ENCODE measurements at regions not wholly inside any gene's neighbourhood (a gene's known extent, or its start where the extent isn't known, plus 50 kb on each side); places are given as distances from the start of the nearest gene placed in this dataset.

DNA sequence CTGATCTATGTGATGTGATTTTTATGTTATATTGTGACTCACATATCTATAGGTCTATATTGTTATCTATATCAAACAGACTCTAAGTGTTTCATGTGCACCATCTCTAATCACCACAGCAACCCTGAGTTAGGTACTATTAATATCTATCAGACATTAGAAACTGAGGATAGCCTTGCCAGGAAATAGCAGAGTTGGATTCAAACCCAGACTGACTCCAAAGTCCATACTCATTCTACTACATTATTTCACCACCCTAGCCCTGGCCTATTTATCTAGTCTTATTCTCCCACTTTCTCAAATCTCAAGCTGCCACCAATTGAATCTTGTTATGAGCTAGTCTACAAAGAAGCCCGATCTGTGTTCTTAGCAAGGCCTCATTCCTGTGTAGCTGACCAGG, 65.4 kb upstream of the GNAO1 start:
- H2AFZ ChIP-seq (ENCODE audit: low read length), result no peak overlapping the region
- no peaks in the 10 kb centered on the region for H3K36me3 ChIP-seq (ENCODE audit: insufficient read depth, low read length)

DNA sequence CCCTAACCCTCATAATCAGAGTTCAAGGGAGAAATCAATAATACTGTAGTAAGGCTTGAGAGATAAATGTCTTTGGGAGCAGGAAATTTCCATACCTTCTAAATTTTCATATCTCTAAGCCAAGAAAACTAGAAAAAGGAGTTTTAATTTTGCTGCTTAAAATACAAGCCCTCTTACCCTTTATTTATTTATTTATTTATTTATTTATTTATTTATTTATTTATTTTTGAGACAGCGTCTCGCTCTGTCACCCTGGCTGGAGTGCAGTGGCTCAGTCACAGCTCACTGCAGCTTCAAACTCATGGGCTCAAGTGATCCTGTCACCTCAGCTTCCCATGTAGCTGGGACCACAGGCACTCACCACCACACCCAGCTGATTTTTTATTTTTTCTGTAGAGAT, 69.0 kb upstream of the GNAO1 start:
- Histone ChIP-seq H3K27ac (ENCODE audit: low read depth, low read length) (no peak overlapping the region), H3K9me3 (ENCODE audit: low read depth, low read length) (no peaks in the 10 kb centered on the region), H3K4me2 (ENCODE audit: insufficient read depth, low read length) (no peak overlapping the region), H3K4me3 (ENCODE audit: insufficient read depth, low read length) (no peak overlapping the region), H4K20me1 (ENCODE audit: insufficient read depth, low read length) (no peaks in the 10 kb centered on the region), H3K36me3 (ENCODE audit: insufficient read depth, low read length) (no peaks in the 10 kb centered on the region), H2AFZ (ENCODE audit: low read length) (no peak overlapping the region), H3K27me3 (ENCODE audit: insufficient read depth, low read length) (no peaks in the 10 kb centered on the region), H3K4me1 (ENCODE audit: insufficient read depth, low read length) (no peaks in the 10 kb centered on the region), H3K79me2 (ENCODE audit: insufficient read depth, low read length) (no peaks in the 10 kb centered on the region)
- TF ChIP-seq, protein P1, sequence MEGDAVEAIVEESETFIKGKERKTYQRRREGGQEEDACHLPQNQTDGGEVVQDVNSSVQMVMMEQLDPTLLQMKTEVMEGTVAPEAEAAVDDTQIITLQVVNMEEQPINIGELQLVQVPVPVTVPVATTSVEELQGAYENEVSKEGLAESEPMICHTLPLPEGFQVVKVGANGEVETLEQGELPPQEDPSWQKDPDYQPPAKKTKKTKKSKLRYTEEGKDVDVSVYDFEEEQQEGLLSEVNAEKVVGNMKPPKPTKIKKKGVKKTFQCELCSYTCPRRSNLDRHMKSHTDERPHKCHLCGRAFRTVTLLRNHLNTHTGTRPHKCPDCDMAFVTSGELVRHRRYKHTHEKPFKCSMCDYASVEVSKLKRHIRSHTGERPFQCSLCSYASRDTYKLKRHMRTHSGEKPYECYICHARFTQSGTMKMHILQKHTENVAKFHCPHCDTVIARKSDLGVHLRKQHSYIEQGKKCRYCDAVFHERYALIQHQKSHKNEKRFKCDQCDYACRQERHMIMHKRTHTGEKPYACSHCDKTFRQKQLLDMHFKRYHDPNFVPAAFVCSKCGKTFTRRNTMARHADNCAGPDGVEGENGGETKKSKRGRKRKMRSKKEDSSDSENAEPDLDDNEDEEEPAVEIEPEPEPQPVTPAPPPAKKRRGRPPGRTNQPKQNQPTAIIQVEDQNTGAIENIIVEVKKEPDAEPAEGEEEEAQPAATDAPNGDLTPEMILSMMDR (IDR thresholded peaks at IDR 0.05; ENCODE audit: extremely low read depth, low read depth, low read length), result no peak
- no peak for DNase-seq (ENCODE audit: insufficient read length, low spot score, missing footprints)

More for the DNA sequence above, 65.4 kb upstream of the GNAO1 start:
- no peak overlapping the region for H3K4me3 ChIP-seq (ENCODE audit: insufficient read depth, low read length)
- no peaks in the 10 kb centered on the region for H4K20me1 ChIP-seq (ENCODE audit: insufficient read depth, low read length)
- no peak overlapping the region for H3K4me2 ChIP-seq (ENCODE audit: insufficient read depth, low read length)
- TF ChIP-seq, protein P1 (IDR thresholded peaks at IDR 0.05; ENCODE audit: extremely low read depth, low read depth, low read length), result no peak
- H3K27ac ChIP-seq (ENCODE audit: low read depth, low read length), result no peak overlapping the region
- no peaks in the 10 kb centered on the region for H3K27me3 ChIP-seq (ENCODE audit: insufficient read depth, low read length)
- DNase-seq (ENCODE audit: insufficient read length, low spot score, missing footprints), result no peak
- no peaks in the 10 kb centered on the region for H3K9me3 ChIP-seq (ENCODE audit: low read depth, low read length)
- H3K4me1 ChIP-seq (ENCODE audit: insufficient read depth, low read length), result no peaks in the 10 kb centered on the region
- no peaks in the 10 kb centered on the region for H3K79me2 ChIP-seq (ENCODE audit: insufficient read depth, low read length)

DNA sequence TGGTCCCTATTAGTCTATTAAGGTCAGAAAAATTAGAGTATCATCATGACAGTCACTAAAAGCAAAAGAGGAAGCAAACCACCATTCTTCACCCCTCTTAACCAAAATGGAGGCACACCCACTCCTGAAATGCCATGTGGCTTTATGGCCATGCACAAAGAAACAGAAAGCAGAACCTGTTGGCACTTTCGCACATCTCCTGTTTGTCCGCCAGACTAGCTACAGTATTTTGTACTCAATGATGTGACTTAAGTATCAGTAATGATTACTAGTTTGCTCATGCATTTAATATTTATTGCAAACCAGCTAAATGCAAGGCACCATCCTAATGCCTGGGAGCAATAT, 70.2 kb upstream of the GNAO1 start:
- H3K79me2 ChIP-seq (ENCODE audit: insufficient read depth, low read length), result no peaks in the 10 kb centered on the region
- TF ChIP-seq, protein P1 (IDR thresholded peaks at IDR 0.05; ENCODE audit: extremely low read depth, low read depth, low read length), result no peak
- H3K4me3 ChIP-seq (ENCODE audit: insufficient read depth, low read length), result no peak overlapping the region
- H3K36me3 ChIP-seq (ENCODE audit: insufficient read depth, low read length), result no peaks in the 10 kb centered on the region
- H3K9me3 ChIP-seq (ENCODE audit: low read depth, low read length), result no peaks in the 10 kb centered on the region
- no peaks in the 10 kb centered on the region for H4K20me1 ChIP-seq (ENCODE audit: insufficient read depth, low read length)
- H3K27me3 ChIP-seq (ENCODE audit: insufficient read depth, low read length), result no peaks in the 10 kb centered on the region
- no peak overlapping the region for H2AFZ ChIP-seq (ENCODE audit: low read length)
- H3K4me1 ChIP-seq (ENCODE audit: insufficient read depth, low read length), result no peaks in the 10 kb centered on the region
- no peak overlapping the region for H3K27ac ChIP-seq (ENCODE audit: low read depth, low read length)
- no peak for DNase-seq (ENCODE audit: insufficient read length, low spot score, missing footprints)
- H3K4me2 ChIP-seq (ENCODE audit: insufficient read depth, low read length), result no peak overlapping the region

DNA sequence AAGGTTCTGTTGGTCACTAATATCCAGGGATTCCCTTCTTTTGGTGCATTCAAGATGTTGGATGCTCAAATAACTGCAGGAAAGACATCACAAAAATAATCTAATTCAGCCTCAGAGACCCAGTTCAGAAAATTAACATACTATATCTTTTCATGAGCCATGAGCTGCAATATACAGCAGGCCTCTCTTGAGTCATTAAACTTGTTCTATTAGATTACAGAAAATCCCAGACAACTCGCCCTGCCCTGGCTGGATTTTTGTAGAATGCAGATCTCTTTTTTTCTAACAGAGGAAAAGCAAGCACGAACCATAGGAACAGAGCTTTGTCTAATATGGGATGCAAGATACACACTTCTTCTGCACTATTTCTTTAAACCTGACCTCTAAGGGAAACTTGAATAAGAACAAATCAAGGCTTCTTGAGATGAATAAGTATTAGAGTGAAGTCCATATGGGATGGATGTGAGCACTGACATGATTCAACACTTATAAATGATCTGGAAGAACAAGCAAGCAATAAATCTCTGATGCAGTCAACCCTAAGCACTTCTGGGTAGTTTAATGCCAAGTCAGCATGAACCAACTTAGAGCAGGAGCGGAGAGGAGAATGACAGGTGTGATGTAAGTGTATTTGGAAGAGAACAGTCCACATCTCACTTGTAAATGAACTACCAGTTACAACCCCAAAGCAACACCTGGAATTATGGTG, 70.7 kb upstream of the GNAO1 start:
- Histone ChIP-seq H3K36me3 (ENCODE audit: insufficient read depth, low read length) (no peaks in the 10 kb centered on the region), H3K4me3 (ENCODE audit: insufficient read depth, low read length) (no peak overlapping the region), H3K27me3 (ENCODE audit: insufficient read depth, low read length) (no peaks in the 10 kb centered on the region), H4K20me1 (ENCODE audit: insufficient read depth, low read length) (no peaks in the 10 kb centered on the region), H3K4me2 (ENCODE audit: insufficient read depth, low read length) (no peak overlapping the region), H2AFZ (ENCODE audit: low read length) (no peak overlapping the region), H3K79me2 (ENCODE audit: insufficient read depth, low read length) (no peaks in the 10 kb centered on the region), H3K9me3 (ENCODE audit: low read depth, low read length) (no peaks in the 10 kb centered on the region), H3K27ac (ENCODE audit: low read depth, low read length) (no peak overlapping the region), H3K4me1 (ENCODE audit: insufficient read depth, low read length) (no peaks in the 10 kb centered on the region)
- TF ChIP-seq, protein P1 (IDR thresholded peaks at IDR 0.05; ENCODE audit: extremely low read depth, low read depth, low read length), result no peak
- no peak for DNase-seq (ENCODE audit: insufficient read length, low spot score, missing footprints)

Data from osteoblast (primary cell).